ENCODE measurements at regions not wholly inside any gene's neighbourhood (a gene's known extent, or its start where the extent isn't known, plus 50 kb on each side); places are given as distances from the start of the nearest gene placed in this dataset.

- DNase-seq = no peak
These were observed 151.7 kb downstream of the FASLG start for GRCh38 chr1:172810480-172811175.

- no peak for DNase-seq
These were observed 152.8 kb downstream of the FASLG start for GRCh38 chr1:172811694-172812093.

DNA sequence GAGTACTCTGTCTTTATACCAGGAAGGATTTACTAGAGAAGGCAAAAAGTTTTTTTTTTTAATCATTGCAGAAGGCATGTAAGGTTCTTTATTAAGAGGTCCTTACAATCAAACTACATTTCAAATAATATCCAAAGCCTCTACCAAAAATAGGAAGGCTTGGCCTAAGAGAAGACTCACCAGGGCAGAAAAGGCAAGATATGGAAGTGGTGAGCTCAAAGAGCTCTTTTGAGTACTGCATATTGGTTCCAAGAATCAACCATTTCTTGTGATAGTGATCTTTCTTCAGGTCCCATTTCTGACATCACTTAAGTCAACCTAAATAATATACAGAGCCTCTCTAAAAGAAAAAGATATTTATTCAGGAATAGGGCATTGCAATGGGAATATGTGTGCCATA lies 153.2 kb downstream of the FASLG start:
- no peak for DNase-seq

GRCh38 chr1:172813330-172813729 lies 154.4 kb downstream of the FASLG start:
- no peak for DNase-seq

DNA sequence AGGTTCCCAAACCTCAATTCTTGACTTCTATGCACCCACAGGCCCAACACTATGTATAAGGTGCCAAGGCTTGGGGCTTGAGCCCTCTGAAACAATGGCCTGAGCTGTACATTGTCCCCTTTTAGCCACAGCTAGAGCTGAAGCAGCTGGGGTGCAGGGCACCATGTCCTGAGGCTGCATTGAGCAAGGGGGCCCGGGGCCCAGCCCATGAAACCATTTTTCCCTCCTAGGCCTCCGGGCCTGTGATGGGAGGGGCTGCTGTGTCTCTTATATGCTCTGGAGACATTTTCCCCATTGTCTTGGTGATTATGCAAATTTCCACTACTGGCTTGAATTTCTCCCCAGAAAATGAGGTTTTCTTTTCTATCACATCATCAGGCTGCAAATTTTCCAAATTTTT lies 155.5 kb downstream of the FASLG start:
- no peak for DNase-seq

GRCh38 chr1:172815740-172816139 lies 156.8 kb downstream of the FASLG start:
- DNase-seq = no peak

DNA sequence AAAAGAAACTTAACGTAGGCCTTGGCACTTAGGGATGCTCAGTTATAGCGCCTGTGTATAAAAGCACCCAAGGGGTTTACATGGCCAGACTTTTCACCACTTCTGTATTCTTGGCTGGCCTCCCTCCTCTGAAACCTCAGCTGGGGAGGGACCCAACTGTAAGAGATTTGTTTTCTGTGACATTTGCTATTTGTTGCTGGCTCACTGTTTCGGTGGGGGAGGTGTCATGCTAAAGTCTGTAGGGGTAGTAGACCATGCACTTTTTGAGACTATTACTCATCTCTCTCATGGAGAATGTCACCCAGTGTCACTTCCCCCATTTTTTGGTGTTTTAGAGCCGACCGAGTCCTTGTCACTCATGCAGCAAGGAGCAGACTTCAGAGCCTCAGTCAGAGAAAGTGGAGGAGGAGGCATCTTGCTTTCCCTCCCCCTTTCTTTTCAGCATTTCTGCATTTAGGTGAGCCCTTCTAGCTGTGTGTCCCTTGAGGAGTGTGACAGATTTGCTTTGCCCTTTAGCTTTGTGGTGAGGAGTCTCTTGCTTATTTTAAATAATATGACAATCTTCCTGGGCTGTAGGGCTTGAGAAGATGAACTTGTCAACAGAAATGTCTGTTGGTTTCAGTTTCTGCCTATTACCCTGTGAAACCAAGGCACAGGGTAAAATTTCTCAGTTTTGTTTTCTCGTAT lies 160.1 kb downstream of the FASLG start:
- no peak for DNase-seq

DNA sequence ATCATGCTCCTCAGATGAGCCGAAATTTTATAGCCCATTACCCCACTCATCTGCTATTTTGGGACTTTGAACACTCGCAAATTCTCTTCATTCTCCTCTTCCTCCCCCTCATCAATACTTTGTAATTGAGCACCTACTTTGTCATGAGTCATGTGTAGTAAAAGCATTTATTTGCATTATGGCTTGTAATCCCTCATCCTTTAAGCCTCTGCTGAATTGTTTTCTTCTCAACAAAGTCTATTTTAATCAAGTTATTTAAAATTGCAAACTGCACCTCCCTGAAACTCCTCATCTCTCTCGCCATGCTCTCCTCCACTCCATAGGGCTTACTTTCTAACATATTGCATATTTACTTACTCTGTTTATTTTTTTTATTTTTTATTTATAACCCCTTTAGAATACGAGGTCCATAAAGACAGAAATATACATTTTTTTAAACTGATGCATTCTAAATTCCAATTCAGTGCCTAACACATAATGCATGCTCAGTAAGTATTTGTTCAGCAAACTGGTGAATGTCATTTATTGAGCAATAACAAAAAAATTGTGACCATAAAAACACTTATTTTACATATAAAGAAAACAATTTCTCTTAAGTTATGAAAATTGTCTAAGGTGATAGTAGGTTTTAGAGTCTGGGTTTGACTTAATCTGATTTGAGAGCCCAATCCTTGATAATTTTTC lies 161.7 kb downstream of the FASLG start:
- no peak for DNase-seq

DNA sequence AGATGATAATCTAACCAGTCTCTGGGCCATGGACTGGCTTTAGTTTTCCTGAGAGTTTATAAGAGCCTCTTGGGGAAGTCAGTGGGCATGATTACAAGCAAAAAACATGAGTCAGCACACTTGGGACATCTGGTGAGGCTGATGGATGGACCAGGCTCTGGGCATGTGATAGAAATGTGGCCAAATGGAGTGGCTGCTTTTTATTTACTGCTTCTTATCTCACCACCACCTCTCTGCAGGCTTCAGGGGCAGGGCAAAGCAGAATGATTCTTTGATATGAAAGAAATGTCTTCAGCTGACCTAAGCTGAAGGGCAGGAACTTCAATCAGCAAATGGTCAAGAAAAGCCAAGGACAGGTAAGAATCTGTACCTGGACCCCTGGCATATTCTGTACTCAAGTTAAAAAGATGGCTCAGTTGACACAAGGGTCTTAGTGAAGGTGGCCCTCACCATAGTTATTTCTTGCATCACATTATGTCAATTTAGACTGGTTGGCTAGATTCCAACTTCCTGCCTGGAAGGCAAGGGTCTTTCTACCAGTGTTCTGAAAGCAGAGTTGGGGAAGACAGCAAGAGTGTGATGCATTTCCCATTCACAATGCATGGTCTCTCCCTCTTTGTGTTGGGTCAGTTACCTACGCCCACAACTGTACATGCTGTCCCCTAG lies 162.8 kb downstream of the FASLG start:
- no peak for DNase-seq

DNA sequence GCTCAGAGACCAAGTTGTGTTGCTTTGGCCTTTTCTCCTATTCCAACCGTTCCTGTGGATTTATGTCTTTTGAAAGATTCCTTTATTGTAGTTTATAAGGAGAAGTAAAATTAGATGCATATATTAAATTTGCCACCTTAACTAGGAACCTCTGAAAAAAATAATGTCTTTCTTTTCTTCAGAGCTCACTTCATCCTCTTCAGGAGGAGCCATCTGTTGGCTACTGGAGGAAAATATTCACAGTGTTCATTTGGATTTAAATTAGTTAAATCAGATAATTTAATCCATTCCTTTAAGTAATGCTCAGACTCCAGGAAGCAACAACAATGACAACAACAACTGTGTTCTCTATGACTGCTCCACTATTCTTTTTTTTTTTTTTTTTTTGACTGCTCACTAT lies 164.0 kb downstream of the FASLG start:
- no peak for DNase-seq

DNA sequence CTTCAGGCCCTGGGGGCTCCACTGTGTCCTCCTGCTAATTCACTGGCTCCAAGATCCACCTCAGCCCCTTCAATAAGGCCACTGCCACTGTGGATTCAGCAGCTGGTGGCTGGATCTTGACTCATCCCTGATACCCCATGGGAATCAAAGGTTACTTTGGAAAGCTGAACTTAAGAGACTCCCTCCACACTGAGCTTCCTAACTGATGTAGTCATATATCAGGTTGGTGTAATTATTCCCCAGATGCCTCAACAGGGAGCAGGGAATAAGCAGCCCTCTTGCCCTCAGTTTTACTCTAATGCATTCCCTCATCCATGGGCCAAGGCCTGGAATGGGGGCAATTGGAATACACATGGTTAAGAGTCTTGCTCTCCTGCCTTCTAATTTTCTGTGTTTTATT lies 164.6 kb downstream of the FASLG start:
- no peak for DNase-seq

DNA sequence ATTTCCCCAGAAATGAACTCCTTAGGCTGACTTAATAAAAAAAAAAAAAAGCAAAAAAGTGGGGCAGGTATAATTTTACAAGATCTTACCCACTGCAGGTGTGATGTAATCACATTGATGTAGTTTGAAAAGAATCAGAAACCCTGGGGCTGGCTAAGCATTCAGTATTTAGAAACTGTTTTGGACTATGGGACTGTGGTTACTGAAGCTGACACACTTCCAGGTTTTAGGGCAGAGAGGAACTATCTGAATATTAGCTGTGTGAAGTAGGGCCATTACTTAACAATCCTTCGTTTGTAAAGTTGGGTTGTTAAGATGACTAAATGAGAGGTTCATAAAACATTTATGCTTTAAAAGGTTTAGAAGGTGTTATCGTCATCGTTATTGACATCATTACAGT lies 165.3 kb downstream of the FASLG start:
- DNase-seq = no peak

DNA sequence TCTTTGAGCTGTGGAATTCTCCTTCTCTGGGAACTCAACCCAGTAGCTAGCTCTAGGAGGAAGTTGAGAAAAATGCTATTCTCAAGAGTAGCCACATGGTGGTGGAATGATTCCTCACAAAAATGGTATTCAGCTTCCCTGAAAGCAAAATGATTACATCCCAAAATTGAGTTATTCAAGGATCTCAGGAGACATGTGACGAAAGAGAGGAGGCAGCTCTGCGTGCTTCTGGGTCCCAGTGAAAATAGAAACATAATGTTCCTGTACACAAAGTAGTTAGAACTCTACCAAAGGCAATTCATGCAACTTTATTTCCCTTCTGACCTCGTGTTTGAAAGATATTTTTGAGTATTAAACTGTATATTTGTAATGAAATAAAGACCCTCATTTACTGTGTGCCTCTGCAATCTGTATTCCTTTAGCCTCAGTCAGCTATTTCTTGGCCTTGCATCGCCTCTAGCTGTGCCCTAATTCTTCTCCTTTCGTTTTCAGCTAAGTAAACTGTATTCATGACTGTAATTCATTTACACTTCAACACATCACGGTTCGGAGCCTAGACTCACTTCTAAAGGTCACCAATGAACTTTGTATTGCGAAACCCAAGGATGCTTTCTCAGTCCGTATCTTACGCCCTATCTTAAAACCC lies 167.3 kb downstream of the FASLG start:
- no peak for DNase-seq

DNA sequence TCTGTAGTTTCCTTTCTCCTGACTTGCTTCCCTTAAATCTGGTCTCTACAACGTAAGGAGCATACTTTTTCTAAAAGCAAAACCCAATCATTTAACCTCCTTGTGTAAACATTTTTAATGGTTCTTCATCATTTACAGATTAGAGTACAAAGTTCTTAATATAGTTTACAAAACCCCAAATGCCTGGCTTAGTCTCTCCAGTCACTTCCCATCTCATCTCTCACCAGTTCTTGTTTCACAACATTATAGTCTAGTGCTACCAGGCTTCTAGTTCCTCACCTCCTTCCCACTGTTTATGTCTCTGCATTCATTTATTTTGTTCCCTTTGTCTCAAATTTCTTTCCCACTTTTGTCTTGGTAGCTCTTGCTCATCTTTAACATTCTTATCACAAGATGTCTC lies 168.4 kb downstream of the FASLG start:
- DNase-seq = no peak

DNA sequence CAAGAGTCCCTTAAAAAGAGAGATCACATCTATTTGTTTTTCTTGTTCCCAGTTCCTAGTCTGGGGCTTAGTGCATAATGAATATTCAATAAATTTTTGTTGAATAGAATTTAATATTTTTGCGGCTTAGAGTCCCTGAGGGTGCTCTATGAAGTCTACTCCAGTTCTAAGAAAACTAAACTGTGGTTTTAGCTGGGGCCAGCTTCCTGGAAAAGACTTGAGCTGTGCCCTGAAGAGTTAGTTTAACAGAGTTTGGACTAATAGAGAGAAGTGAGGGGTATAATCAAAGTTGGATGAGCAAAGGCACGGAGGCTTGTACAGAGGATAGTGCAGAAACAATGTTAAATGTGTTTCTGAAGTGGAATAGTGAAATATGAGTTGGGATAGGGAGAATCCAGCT lies 168.9 kb downstream of the FASLG start:
- DNase-seq = no peak

DNA sequence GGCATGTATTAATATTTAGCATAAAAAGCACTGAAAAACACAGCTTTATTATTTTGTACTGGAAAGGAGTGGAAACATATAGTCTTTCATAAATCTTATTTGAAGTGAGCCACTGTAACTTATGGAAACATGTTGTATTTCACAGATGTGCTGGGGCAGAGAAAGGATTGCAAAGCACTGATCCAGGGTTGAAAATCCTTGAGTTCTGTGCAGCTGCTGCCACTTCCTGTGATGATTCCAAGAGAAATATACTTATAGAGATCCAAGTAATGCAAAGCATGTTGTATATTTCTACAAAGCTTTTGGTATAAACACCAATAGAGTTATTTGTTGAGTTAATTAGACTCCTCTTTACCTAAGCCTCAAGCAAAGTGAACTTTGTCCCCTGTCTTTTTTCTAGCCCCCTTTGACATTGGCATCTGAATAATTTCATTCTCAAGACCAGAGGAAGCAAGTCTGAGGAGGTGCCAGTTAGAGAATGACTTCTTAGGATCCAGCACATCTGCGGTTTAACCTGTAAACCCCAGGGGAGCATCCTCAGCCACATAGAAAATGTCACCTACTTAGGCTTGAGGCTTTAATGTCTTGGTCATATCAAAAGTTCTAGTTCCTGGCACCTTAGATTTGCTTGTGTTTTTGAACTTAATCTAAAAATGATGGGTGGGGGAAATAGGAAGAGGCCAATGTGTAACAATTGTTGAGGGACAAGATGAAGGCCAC lies 173.3 kb downstream of the FASLG start:
- no peak for DNase-seq

DNA sequence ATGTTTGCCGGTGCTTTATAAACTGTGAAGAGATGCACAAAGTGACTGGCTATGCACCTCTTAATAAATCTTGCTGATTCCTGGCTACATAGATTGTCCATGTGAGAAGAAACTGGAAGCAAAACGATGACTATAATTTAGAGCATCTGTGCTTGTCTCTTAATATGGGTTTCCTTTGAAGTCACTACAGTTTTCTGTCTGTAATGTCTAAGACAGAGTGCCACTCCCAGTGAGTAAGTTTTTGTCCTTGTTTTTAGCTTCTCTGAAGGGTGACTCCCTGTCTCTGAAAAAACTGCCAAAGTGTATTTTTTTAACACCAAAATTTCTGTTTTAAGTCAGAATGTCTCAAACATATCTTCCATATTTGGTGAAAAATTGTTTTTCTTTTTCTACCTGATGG lies 175.1 kb downstream of the FASLG start:
- no peak for DNase-seq

DNA sequence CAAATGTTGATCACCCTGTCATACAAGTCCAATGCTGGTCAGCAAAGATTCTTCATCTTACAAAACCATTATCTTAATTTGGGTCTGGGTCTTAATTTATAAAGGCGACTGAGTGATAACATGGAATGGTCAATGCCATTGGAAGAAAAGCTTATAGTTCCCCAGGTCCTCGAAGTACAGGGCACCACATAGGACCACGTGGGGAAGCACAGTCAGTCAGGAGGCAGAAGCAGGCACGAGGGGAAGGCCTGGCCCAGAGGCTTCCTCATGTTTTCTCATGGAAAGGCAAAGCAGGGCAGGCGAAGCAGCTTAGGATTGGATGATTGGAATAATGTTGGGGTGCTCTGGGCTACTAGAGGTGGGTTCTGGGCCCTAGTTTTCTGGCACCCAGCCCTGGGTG lies 175.7 kb downstream of the FASLG start:
- no peak for DNase-seq

DNA sequence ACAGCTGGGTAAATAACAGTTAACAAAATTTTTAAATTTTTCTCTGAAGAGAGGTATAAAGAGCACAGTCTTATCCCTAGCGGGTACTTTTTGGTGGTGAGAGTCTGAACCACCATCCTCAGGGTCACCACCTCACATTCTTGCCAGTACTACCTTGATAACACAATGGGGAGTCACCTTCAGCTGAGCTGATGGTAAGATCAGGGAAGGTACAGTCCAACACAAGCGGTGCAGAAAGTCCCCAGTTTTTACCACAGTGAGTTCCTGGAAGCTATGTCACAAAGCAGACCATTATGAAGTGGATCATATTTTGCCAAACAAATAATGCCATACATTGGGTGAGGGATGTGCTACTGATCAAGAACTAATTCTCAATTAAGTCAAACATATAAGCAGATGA lies 176.9 kb downstream of the FASLG start:
- DNase-seq = no peak

DNA sequence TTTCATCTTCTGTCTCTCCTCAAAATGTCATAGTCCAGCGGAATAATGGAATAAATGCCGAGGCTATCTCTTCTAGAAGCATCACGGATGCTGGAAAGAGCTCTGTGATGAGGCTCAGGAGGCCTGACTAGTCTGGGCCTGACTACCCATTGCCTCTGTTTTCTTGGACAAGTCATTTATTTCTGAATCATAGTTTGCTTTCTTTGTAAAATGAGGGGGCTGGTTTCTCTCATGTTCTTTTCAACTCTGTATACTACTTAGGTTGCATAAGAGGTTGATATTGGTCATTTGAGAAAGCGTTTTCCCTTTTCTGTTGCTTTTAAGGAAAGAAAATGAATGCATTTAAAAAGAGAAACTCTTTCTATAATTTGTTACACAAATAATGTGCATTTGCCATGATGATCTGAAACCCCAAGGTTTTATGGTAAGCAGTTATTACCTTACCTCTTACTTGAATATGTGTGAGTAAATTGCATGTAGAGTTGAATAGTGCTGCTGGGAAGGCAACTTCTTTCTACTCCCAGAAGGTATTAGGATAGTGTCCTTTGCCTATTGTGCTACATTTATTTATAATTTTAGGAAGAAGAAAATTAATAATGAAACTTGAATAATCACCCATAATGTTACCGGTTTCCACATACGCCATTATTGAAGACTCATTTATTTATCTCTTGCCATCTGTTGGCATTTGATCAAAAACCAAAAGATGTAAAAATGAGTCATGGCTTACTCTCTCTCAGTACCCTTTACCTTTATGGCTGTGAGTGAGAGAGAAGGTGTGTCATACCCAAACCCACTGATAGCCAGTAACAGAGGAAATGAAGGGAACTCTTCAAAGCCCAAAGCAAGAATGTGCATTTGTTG lies 179.1 kb downstream of the FASLG start:
- no peak for DNase-seq

DNA sequence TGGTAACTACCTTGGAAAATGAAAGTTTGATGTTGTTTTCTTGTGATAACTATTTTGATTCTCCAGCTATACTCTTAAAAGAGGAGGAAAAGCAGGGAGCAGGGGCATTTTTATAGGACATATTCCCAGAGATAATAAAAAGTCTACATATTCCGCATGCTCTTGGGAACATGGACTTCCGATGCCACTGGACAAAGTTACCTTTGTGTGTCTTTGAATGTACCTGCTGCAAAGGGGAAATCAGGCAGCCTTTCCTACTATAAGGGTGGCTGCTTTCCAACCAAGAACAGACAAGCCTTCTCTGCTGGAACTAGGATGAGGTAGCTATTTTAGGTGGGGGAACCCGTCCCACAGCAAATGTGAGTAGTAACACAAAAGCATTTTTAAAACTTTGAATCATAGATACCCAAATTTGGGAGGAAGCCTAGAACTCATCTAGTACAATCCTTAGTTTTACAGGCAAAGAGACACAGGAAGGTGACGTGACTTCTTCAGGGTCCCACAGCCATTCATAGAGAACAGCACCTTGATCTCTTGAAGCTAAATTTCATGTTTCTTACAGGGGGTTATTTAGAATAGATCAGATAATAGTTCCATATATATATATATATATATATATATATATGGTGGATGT lies 179.9 kb downstream of the FASLG start:
- DNase-seq = no peak

Measured in NCI-H1105 (cell line).